ENCODE measurements at regions not wholly inside any gene's neighbourhood (a gene's known extent, or its start where the extent isn't known, plus 50 kb on each side); places are given as distances from the start of the nearest gene placed in this dataset.

GRCh38 chr2:14982790-14983189, 350.3 kb downstream of the LRATD1 start:
- no peak for TF ChIP-seq CTCF (IDR thresholded peaks at IDR 0.05)
- no peak for TF ChIP-seq POLR2A (IDR thresholded peaks at IDR 0.05)

Data from ovary (tissue), 3 donors.